HCT116 (cell line): ENCODE measurements at regions not wholly inside any gene's neighbourhood (a gene's known extent, or its start where the extent isn't known, plus 50 kb on each side); places are given as distances from the start of the nearest gene placed in this dataset.

Source experiments
- ATAC-seq: fragments of 200-7000 bp; cut with Tn5 transposase; 2 replicates; pipeline ENCODE4 v1.9.1; 2020; ENCODE audit warnings: mild to moderate bottlenecking, moderate library complexity
- BruUV-seq: library from RNA; stranded (reverse); fragments of 400-500 nt; replicated peaks from 2 replicates; lab custom pipeline; 2021; lab: Mats Ljungman, UMichigan
- CTCF ChIA-PET: fragments of 300-600 bp; sonication (Branson Sonifier 250); formaldehyde crosslinking; loops from one replicate; lab custom pipeline; 2021; ENCODE audit warnings: antibody characterized with exemption; lab: Charles Lee
- POLR2A ChIA-PET: fragments of 300-600, 350-600 bp; sonication (Branson Sonifier 250); formaldehyde crosslinking; loops from one replicate; lab custom pipeline; 2021; ENCODE audit warnings: antibody characterized with exemption; lab: Charles Lee
- RAD21 ChIA-PET, 2 experiments: fragments of 300-600 bp; sonication (Branson Sonifier 250); formaldehyde crosslinking; loops; one replicate each; lab custom pipeline; 2023; ENCODE audit warnings: low total read pairs in 2 of 2; ENCODE audit not compliant: uncharacterized antibody in 2 of 2, unreplicated experiment in 2 of 2, low non-redundant PET in 1 of 2; lab: Charles Lee
- DNase-seq: peaks from one replicate; pipeline ENCODE4 v3.0.0-alpha.2; 2010; ENCODE audit warnings: low read depth, low spot score
- H2AFZ ChIP-seq: fragments of 200-600 bp; shearing (Covaris generic), sonication (generic); 2 replicates; pipeline ENCODE4 v1.6.1; 2017; ENCODE audit warnings: low read depth, mixed run types, mixed read lengths, antibody characterized with exemption, low read length; ENCODE audit not compliant: poor library complexity, severe bottlenecking
- H3K27ac ChIP-seq: 2 replicates; pipeline ENCODE4 v1.5.1; 2012; ENCODE audit warnings: low read depth, low read length
- H3K27me3 ChIP-seq: fragments of 200-600 bp; sonication (generic); 2 replicates; pipeline ENCODE4 v1.6.1; 2016; ENCODE audit warnings: mixed run types, low read length, mixed read lengths; ENCODE audit not compliant: insufficient read depth
- H3K36me3 ChIP-seq, 2 experiments: fragments of 200-500 bp in 1 of 2; fragments of 200-600 bp in 1 of 2; sonication (Bioruptor generic) in 1 of 2; sonication (generic) in 1 of 2; 2 replicates each; pipeline versions ENCODE4 v1.5.1 to v1.6.1; 2014 to 2016; ENCODE audit warnings: low read length in 2 of 2, inconsistent platforms in 1 of 2, mixed read lengths in 1 of 2, mixed run types in 1 of 2; ENCODE audit not compliant: insufficient read depth in 2 of 2, control insufficient read depth in 1 of 2
- H3K4me1 ChIP-seq, 2 experiments: fragments of 200-600 bp in 1 of 2; sonication (generic) in 1 of 2; 2 replicates each; pipeline versions ENCODE4 v1.5.1 to v1.6.1; 2012 to 2017; ENCODE audit warnings: low read length in 2 of 2, inconsistent platforms in 1 of 2, mild to moderate bottlenecking in 1 of 2, mixed read lengths in 1 of 2, mixed run types in 1 of 2, moderate library complexity in 1 of 2; ENCODE audit not compliant: insufficient read depth in 2 of 2, control insufficient read depth in 1 of 2
- H3K4me2 ChIP-seq: fragments of 200-600 bp; sonication (generic); 2 replicates; pipeline ENCODE4 v1.6.1; 2017; ENCODE audit warnings: mixed run types, low read length, mixed read lengths
- H3K4me3 ChIP-seq, 2 experiments: fragments of 200-600 bp in 1 of 2; sonication (generic) in 1 of 2; replicated peaks in 1 of 2; 2 replicates each; pipeline ENCODE4 v1.5.1; 2011 to 2016; ENCODE audit warnings: low read length in 2 of 2, control low read depth in 1 of 2, low read depth in 1 of 2, mild to moderate bottlenecking in 1 of 2, mixed read lengths in 1 of 2, mixed run types in 1 of 2
- H3K79me2 ChIP-seq: fragments of 200-600 bp; sonication (generic); 2 replicates; pipeline ENCODE4 v1.6.1; 2017; ENCODE audit warnings: mild to moderate bottlenecking, mixed run types, low read length, moderate library complexity, mixed read lengths; ENCODE audit not compliant: insufficient read depth
- H3K9ac ChIP-seq: fragments of 200-600 bp; sonication (generic); 2 replicates; pipeline ENCODE4 v1.6.1; 2016; ENCODE audit warnings: low read length, mixed read lengths
- H3K9me2 ChIP-seq: fragments of 200-600 bp; sonication (generic), shearing (Covaris generic); 2 replicates; pipeline ENCODE4 v1.6.1; 2017; ENCODE audit warnings: mixed run types, mild to moderate bottlenecking, moderate library complexity; ENCODE audit not compliant: insufficient read depth
- H3K9me3 ChIP-seq, 2 experiments: fragments of 200-500 bp in 1 of 2; fragments of 200-600 bp in 1 of 2; sonication (Bioruptor generic) in 1 of 2; sonication (generic) in 1 of 2; 2 replicates each; pipeline ENCODE4 v1.6.1; 2014 to 2017; ENCODE audit warnings: low read length in 2 of 2, mixed read lengths in 2 of 2, inconsistent platforms in 1 of 2, low read depth in 1 of 2, mild to moderate bottlenecking in 1 of 2, mixed run types in 1 of 2, moderate library complexity in 1 of 2; ENCODE audit not compliant: control insufficient read depth in 1 of 2, insufficient read depth in 1 of 2
- H4K20me1 ChIP-seq: fragments of 200-600 bp; sonication (generic), shearing (Covaris generic); 2 replicates; pipeline ENCODE4 v1.6.1; 2017; ENCODE audit warnings: mixed run types, mild to moderate bottlenecking, moderate library complexity; ENCODE audit not compliant: insufficient read depth
- ATF3 ChIP-seq: IDR thresholded peaks from 2 replicates; pipeline ENCODE4 v1.6.1; 2012
- CBX3 ChIP-seq: IDR thresholded peaks from 2 replicates; pipeline ENCODE4 v1.6.1; 2012; ENCODE audit warnings: low read depth
- CEBPB ChIP-seq: IDR thresholded peaks from 2 replicates; pipeline ENCODE4 v1.6.1; 2012; ENCODE audit warnings: low read depth
- EGR1 ChIP-seq: IDR thresholded peaks from 2 replicates; pipeline ENCODE4 v1.6.1; 2012; ENCODE audit warnings: low read depth
- ELF1 ChIP-seq: IDR thresholded peaks from 2 replicates; pipeline ENCODE4 v1.6.1; 2012; ENCODE audit warnings: low read depth, borderline replicate concordance
- EZH2 ChIP-seq: fragments of 200-600 bp; sonication (generic); IDR thresholded peaks from 2 replicates; pipeline ENCODE4 v1.6.1; 2017; ENCODE audit warnings: antibody characterized with exemption, mixed run types
- EZH2phosphoT487 ChIP-seq: fragments of 200-600 bp; IDR thresholded peaks from 2 replicates; pipeline ENCODE4 v1.6.1; 2018; ENCODE audit warnings: antibody characterized with exemption, borderline replicate concordance
- FOSL1 ChIP-seq: IDR thresholded peaks from 2 replicates; pipeline ENCODE4 v1.6.1; 2012; ENCODE audit warnings: low read depth
- JUND ChIP-seq: IDR thresholded peaks from 2 replicates; pipeline ENCODE4 v1.6.1; 2012
- RAD21 ChIP-seq: IDR thresholded peaks from 2 replicates; pipeline ENCODE4 v1.6.1; 2012; ENCODE audit warnings: low read depth, mild to moderate bottlenecking
- SIN3A ChIP-seq: IDR thresholded peaks from 2 replicates; pipeline ENCODE4 v1.6.1; 2012; ENCODE audit warnings: low read depth
- SP1 ChIP-seq: IDR thresholded peaks from 2 replicates; pipeline ENCODE4 v1.6.1; 2012; ENCODE audit warnings: low read depth
- SRF ChIP-seq: IDR thresholded peaks from 2 replicates; pipeline ENCODE4 v1.6.1; 2012; ENCODE audit warnings: low read depth
- TCF7L2 ChIP-seq: IDR thresholded peaks from 2 replicates; pipeline ENCODE4 v1.7.0; 2011; ENCODE audit warnings: borderline replicate concordance, inconsistent platforms; ENCODE audit not compliant: insufficient read depth, insufficient read length; ENCODE audit errors: extremely low read depth
- ZBTB33 ChIP-seq: IDR thresholded peaks from 2 replicates; pipeline ENCODE4 v1.6.1; 2011; ENCODE audit warnings: mild to moderate bottlenecking, low read length, moderate library complexity; ENCODE audit not compliant: insufficient replicate concordance; ENCODE audit errors: extremely low read depth
- ZFX ChIP-seq: fragments of 450-650 bp; IDR thresholded peaks from 2 replicates; pipeline ENCODE4 v1.6.1; 2017
- intact Hi-C: fragments of 100-400 bp; cut with micrococcal nuclease; formaldehyde crosslinking; loops from 2 replicates; pipeline ENCODE4 v1.10.0; 2022
- TF ChIP-seq, protein P1 (sequence below): IDR thresholded peaks from 2 replicates; pipeline ENCODE4 v1.6.1; 2012; ENCODE audit warnings: low read depth

DNA sequence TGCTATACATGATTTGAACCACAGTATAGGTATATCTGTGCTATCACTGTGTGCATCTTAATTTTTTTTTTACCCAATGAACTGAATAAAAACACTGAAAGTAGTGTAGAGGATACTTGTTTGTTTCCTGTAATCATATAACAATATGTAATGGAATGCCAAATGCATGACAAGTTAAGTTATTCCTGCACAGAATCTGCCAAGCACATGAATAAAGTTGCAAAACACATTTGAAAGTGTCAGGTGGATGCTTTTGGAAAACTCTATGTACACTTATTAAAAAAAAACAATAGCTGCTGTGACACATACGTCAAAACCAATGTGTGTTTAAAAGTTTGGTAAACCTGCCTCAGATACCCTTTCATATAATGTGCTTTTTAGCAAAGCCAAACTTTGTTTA, 1638.1 kb upstream of the SEL1L start:
- intact Hi-C loops: no loop called here
- RAD21 ChIA-PET: no interaction called here
- Histone ChIP-seq H3K4me2 (no peak overlapping the region), H3K27ac (no peak overlapping the region), H4K20me1 (no peaks in the 10 kb centered on the region)
- DNase-seq: no peak
- TF ChIP-seq ZBTB33 (no peak), ZFX (no peak), EZH2phosphoT487 (no peak), TCF7L2 (no peak), ATF3 (no peak), FOSL1 (no peak), JUND (no peak), ELF1 (no peak), CBX3 (no peak), RAD21 (no peak), SP1 (no peak), EGR1 (no peak), SRF (no peak), EZH2 (no peak), CEBPB (no peak), SIN3A (no peak)
- TF ChIP-seq, protein P1, sequence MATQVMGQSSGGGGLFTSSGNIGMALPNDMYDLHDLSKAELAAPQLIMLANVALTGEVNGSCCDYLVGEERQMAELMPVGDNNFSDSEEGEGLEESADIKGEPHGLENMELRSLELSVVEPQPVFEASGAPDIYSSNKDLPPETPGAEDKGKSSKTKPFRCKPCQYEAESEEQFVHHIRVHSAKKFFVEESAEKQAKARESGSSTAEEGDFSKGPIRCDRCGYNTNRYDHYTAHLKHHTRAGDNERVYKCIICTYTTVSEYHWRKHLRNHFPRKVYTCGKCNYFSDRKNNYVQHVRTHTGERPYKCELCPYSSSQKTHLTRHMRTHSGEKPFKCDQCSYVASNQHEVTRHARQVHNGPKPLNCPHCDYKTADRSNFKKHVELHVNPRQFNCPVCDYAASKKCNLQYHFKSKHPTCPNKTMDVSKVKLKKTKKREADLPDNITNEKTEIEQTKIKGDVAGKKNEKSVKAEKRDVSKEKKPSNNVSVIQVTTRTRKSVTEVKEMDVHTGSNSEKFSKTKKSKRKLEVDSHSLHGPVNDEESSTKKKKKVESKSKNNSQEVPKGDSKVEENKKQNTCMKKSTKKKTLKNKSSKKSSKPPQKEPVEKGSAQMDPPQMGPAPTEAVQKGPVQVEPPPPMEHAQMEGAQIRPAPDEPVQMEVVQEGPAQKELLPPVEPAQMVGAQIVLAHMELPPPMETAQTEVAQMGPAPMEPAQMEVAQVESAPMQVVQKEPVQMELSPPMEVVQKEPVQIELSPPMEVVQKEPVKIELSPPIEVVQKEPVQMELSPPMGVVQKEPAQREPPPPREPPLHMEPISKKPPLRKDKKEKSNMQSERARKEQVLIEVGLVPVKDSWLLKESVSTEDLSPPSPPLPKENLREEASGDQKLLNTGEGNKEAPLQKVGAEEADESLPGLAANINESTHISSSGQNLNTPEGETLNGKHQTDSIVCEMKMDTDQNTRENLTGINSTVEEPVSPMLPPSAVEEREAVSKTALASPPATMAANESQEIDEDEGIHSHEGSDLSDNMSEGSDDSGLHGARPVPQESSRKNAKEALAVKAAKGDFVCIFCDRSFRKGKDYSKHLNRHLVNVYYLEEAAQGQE: no peak
- TF ChIP-seq, all 23 proteins: peak for 0
- BruUV-seq: no TSS peak
- H3K27me3 ChIP-seq: no peaks in the 10 kb centered on the region
- no peak overlapping the region for H3K9ac ChIP-seq
- peaks cover 3 to 29% of the 10 kb centered on the region in 2 experiments; a peak in 2 of 4 replicates for H3K9me3 ChIP-seq
- H3K4me1 ChIP-seq: no peaks in the 10 kb centered on the region
- no peaks in the 10 kb centered on the region for H3K9me2 ChIP-seq
- no peaks in the 10 kb centered on the region for H3K36me3 ChIP-seq
- H2AFZ ChIP-seq: no peak overlapping the region
- no peaks in the 10 kb centered on the region for H3K79me2 ChIP-seq
- ChIA-PET POLR2A (no interaction called here), CTCF (no interaction called here)
- ATAC-seq: no peak
- H3K4me3 ChIP-seq: no peak overlapping the region
